H1 (cell line): ENCODE measurements at regions not wholly inside any gene's neighbourhood (a gene's known extent, or its start where the extent isn't known, plus 50 kb on each side); places are given as distances from the start of the nearest gene placed in this dataset.

Experiments used
- CTCF ChIA-PET: fragments of 300-600 bp; sonication (Branson Sonifier 250); formaldehyde crosslinking; loops from one replicate; lab custom pipeline; 2021; ENCODE audit not compliant: partially characterized antibody; lab: Charles Lee
- POLR2A ChIA-PET: fragments of 300-600 bp; sonication (Branson Sonifier 250); formaldehyde crosslinking; loops from one replicate; lab custom pipeline; 2021; ENCODE audit warnings: inconsistent platforms; ENCODE audit not compliant: partially characterized antibody; lab: Charles Lee
- DNase-seq, 2 experiments: peaks; one replicate each; pipeline versions ENCODE4 v3.0.0 to v3.0.0-alpha.2; 2010 to 2022; ENCODE audit warnings: low spot score in 2 of 2, low read depth in 1 of 2, mixed read lengths in 1 of 2
- FAIRE-seq: peaks from 2 replicates; lab custom pipeline; 2011; peaks lifted over from hg19 to GRCh38; lab: Jason Lieb, UNC
- H2AFZ ChIP-seq: 2 replicates; pipeline ENCODE4 v1.8.1; 2012; ENCODE audit warnings: low read length, inconsistent platforms
- H2AK5ac ChIP-seq: 2 replicates; pipeline ENCODE4 v1.6.1; 2013; ENCODE audit warnings: low read depth, low read length
- H2BK120ac ChIP-seq: replicated peaks from 2 replicates; pipeline ENCODE3; 2013; ENCODE audit warnings: low read depth, low read length, inconsistent platforms
- H2BK12ac ChIP-seq: 2 replicates; pipeline ENCODE4 v1.6.1; 2013; ENCODE audit warnings: low read depth, low read length
- H2BK15ac ChIP-seq: 2 replicates; pipeline ENCODE4 v1.6.1; 2013; ENCODE audit warnings: low read length
- H2BK20ac ChIP-seq: 2 replicates; pipeline ENCODE4 v1.6.1; 2013; ENCODE audit warnings: low read length
- H2BK5ac ChIP-seq: 2 replicates; pipeline ENCODE4 v1.6.1; 2013; ENCODE audit warnings: low read depth, low read length
- H3K14ac ChIP-seq: 2 replicates; pipeline ENCODE4 v1.6.1; 2013; ENCODE audit warnings: inconsistent platforms; ENCODE audit not compliant: insufficient read length
- H3K18ac ChIP-seq: 2 replicates; pipeline ENCODE4 v1.6.1; 2013; ENCODE audit warnings: low read length; ENCODE audit errors: extremely low read depth
- H3K23ac ChIP-seq: 2 replicates; pipeline ENCODE4 v1.6.1; 2013; ENCODE audit warnings: inconsistent platforms; ENCODE audit not compliant: insufficient read length
- H3K23me2 ChIP-seq: 2 replicates; pipeline ENCODE4 v1.6.1; 2013; ENCODE audit warnings: low read depth, low read length
- H3K27ac ChIP-seq: 2 replicates; pipeline ENCODE4 v1.6.1; 2011; ENCODE audit warnings: low read depth, low read length, inconsistent platforms
- H3K27me3 ChIP-seq, 4 experiments: replicated peaks in 1 of 4; 1 replicate in 1 of 4; 2 replicates in 3 of 4; pipeline versions ENCODE4 v1.6.1 to v1.8.1; 2011 to 2013; ENCODE audit warnings: low read length in 3 of 4, mild to moderate bottlenecking in 3 of 4, inconsistent platforms in 2 of 4, mixed read lengths in 2 of 4, moderate library complexity in 1 of 4; ENCODE audit not compliant: control insufficient read depth in 3 of 4, insufficient read depth in 3 of 4; ENCODE audit errors: extremely low read depth in 1 of 4
- H3K36me3 ChIP-seq, 4 experiments: 2 replicates each; pipeline versions ENCODE4 v1.6.1 to v1.8.1; 2011 to 2013; ENCODE audit warnings: mild to moderate bottlenecking in 4 of 4, low read length in 3 of 4, moderate library complexity in 2 of 4, control low read depth in 1 of 4, inconsistent platforms in 1 of 4; ENCODE audit not compliant: insufficient read depth in 4 of 4, control insufficient read depth in 2 of 4
- H3K4ac ChIP-seq: replicated peaks from 2 replicates; pipeline ENCODE3; 2013; ENCODE audit warnings: low read length, low read depth, mixed read lengths, inconsistent platforms; ENCODE audit not compliant: insufficient read length
- H3K4me1 ChIP-seq, 4 experiments: replicated peaks in 1 of 4; 1 replicate in 1 of 4; 2 replicates in 3 of 4; pipeline versions ENCODE4 v1.6.1 to v1.8.1; 2011 to 2013; ENCODE audit warnings: low read length in 3 of 4, inconsistent platforms in 2 of 4, mixed read lengths in 1 of 4; ENCODE audit not compliant: insufficient read depth in 4 of 4, control insufficient read depth in 3 of 4
- H3K4me2 ChIP-seq, 2 experiments: 2 replicates each; pipeline versions ENCODE4 v1.6.1 to v1.8.1; 2011 to 2013; ENCODE audit warnings: low read depth in 2 of 2, low read length in 2 of 2, control low read depth in 1 of 2, inconsistent platforms in 1 of 2, mild to moderate bottlenecking in 1 of 2; ENCODE audit not compliant: insufficient read depth in 1 of 2
- H3K4me3 ChIP-seq, 4 experiments: fragments of 200-600, 300-600 bp in 1 of 4; sonication (generic), shearing (Covaris generic), sonication (Bioruptor Twin) in 1 of 4; 2 replicates each; pipeline versions ENCODE4 v1.5.1 to v1.8.1; 2011 to 2016; ENCODE audit warnings: low read length in 4 of 4, low read depth in 3 of 4, control low read depth in 2 of 4, inconsistent platforms in 2 of 4, mild to moderate bottlenecking in 2 of 4, mixed read lengths in 1 of 4, moderate library complexity in 1 of 4; ENCODE audit not compliant: insufficient read depth in 2 of 4; ENCODE audit errors: extremely low read depth in 1 of 4
- H3K56ac ChIP-seq: replicated peaks from 2 replicates; pipeline ENCODE3; 2013; ENCODE audit warnings: low read depth, mild to moderate bottlenecking, mixed read lengths, low read length, inconsistent platforms; ENCODE audit not compliant: insufficient read length
- H3K79me1 ChIP-seq: 2 replicates; pipeline ENCODE4 v1.6.1; 2013; ENCODE audit warnings: low read depth, low read length, control low read depth
- H3K79me2 ChIP-seq, 2 experiments: 2 replicates each; pipeline versions ENCODE4 v1.6.1 to v1.8.1; 2012 to 2013; ENCODE audit warnings: low read length in 2 of 2, mild to moderate bottlenecking in 2 of 2, inconsistent platforms in 1 of 2; ENCODE audit not compliant: insufficient read depth in 2 of 2, control insufficient read depth in 1 of 2
- H3K9ac ChIP-seq, 4 experiments: replicated peaks in 1 of 4; 1 replicate in 1 of 4; 2 replicates in 3 of 4; pipeline versions ENCODE4 v1.6.1 to v1.8.1; 2011 to 2013; ENCODE audit warnings: low read depth in 3 of 4, low read length in 3 of 4, control low read depth in 2 of 4, mild to moderate bottlenecking in 2 of 4, moderate library complexity in 2 of 4, inconsistent platforms in 1 of 4; ENCODE audit errors: extremely low read depth in 1 of 4
- H3K9me3 ChIP-seq, 2 experiments: 2 replicates each; pipeline versions ENCODE4 v1.6.1 to v1.8.1; 2012 to 2013; ENCODE audit warnings: mild to moderate bottlenecking in 2 of 2, moderate library complexity in 2 of 2, control low read depth in 1 of 2, inconsistent platforms in 1 of 2, low read depth in 1 of 2, low read length in 1 of 2, mixed read lengths in 1 of 2; ENCODE audit not compliant: insufficient read depth in 2 of 2
- H4K20me1 ChIP-seq, 2 experiments: replicated peaks in 1 of 2; 2 replicates each; pipeline versions ENCODE3 to v1.8.1; 2011 to 2013; ENCODE audit warnings: inconsistent platforms in 2 of 2, low read length in 2 of 2, mild to moderate bottlenecking in 1 of 2; ENCODE audit not compliant: insufficient read depth in 2 of 2, control insufficient read depth in 1 of 2
- H4K5ac ChIP-seq: 2 replicates; pipeline ENCODE4 v1.6.1; 2013; ENCODE audit warnings: low read length, low read depth, mixed read lengths, inconsistent platforms; ENCODE audit not compliant: insufficient read length
- H4K8ac ChIP-seq: 2 replicates; pipeline ENCODE4 v1.8.0; 2013; ENCODE audit warnings: mild to moderate bottlenecking, moderate library complexity, low read length, inconsistent platforms; ENCODE audit not compliant: insufficient read depth; ENCODE audit errors: extremely low read depth
- H4K91ac ChIP-seq: replicated peaks from 2 replicates; pipeline ENCODE3; 2013; ENCODE audit warnings: low read length, mixed read lengths, inconsistent platforms; ENCODE audit not compliant: insufficient read length
- BACH1 ChIP-seq: IDR thresholded peaks from 2 replicates; pipeline ENCODE4 v1.6.1; 2012; ENCODE audit warnings: low read length, improper control_type of control experiment
- BRCA1 ChIP-seq: IDR thresholded peaks from 2 replicates; pipeline ENCODE4 v1.6.1; 2012; ENCODE audit warnings: low read depth, low read length, improper control_type of control experiment
- CREB1 ChIP-seq: IDR thresholded peaks from 2 replicates; pipeline ENCODE4 v1.6.1; 2012; ENCODE audit warnings: inconsistent platforms
- CTBP2 ChIP-seq: IDR thresholded peaks from 2 replicates; pipeline ENCODE4 v1.7.0; 2011; ENCODE audit warnings: borderline replicate concordance, mild to moderate bottlenecking, moderate library complexity, mixed read lengths, low read length; ENCODE audit not compliant: insufficient read depth, insufficient read length
- EGR1 ChIP-seq: IDR thresholded peaks from 2 replicates; pipeline ENCODE4 v1.6.1; 2011; ENCODE audit warnings: low read depth, low read length, borderline replicate concordance
- GTF2F1 ChIP-seq: IDR thresholded peaks from 2 replicates; pipeline ENCODE4 v1.6.1; 2012; ENCODE audit warnings: low read depth, low read length, improper control_type of control experiment, borderline replicate concordance
- NANOG ChIP-seq: IDR thresholded peaks from 2 replicates; pipeline ENCODE4 v1.6.1; 2011; ENCODE audit warnings: low read length, low read depth, mild to moderate bottlenecking, inconsistent platforms; ENCODE audit not compliant: insufficient read depth, poor library complexity, severe bottlenecking
- RAD21 ChIP-seq, 2 experiments: IDR thresholded peaks in 1 of 2; conservative IDR thresholded peaks in 1 of 2; 2 replicates each; pipeline ENCODE4 v1.6.1; 2011; ENCODE audit warnings: low read depth in 2 of 2, low read length in 2 of 2, improper control_type of control experiment in 1 of 2, inconsistent platforms in 1 of 2, mild to moderate bottlenecking in 1 of 2, moderate library complexity in 1 of 2
- RFX5 ChIP-seq: IDR thresholded peaks from 2 replicates; pipeline ENCODE4 v1.6.1; 2011; ENCODE audit warnings: low read depth, low read length, improper control_type of control experiment, borderline replicate concordance
- RNF2 ChIP-seq: fragments of 200-900, 300-1000 bp; sonication (generic); IDR thresholded peaks from 2 replicates; pipeline ENCODE4 v1.7.1; 2016; ENCODE audit warnings: borderline replicate concordance, low read depth, mild to moderate bottlenecking, antibody characterized with exemption, low read length; ENCODE audit not compliant: poor library complexity, severe bottlenecking; ENCODE audit errors: missing control alignments
- RXRA ChIP-seq: IDR thresholded peaks from 2 replicates; pipeline ENCODE4 v1.6.1; 2011; ENCODE audit warnings: low read depth, mild to moderate bottlenecking, low read length, moderate library complexity; ENCODE audit not compliant: insufficient read depth
- SIRT6 ChIP-seq: IDR thresholded peaks from one replicate; pipeline ENCODE4 v1.7.1; 2012; ENCODE audit warnings: low read length, inconsistent platforms
- SP2 ChIP-seq: IDR thresholded peaks from 2 replicates; pipeline ENCODE4 v1.6.1; 2012; ENCODE audit warnings: mild to moderate bottlenecking, low read length, inconsistent platforms
- TAF7 ChIP-seq: optimal IDR thresholded peaks from 2 replicates; pipeline ENCODE3; 2011; ENCODE audit warnings: low read depth, mild to moderate bottlenecking, inconsistent platforms, low read length, moderate library complexity, borderline replicate concordance
- USF2 ChIP-seq: IDR thresholded peaks from 2 replicates; pipeline ENCODE4 v1.6.1; 2011; ENCODE audit warnings: low read length, improper control_type of control experiment

GRCh38 chr2:19434413-19434812 is 76.0 kb upstream of the OSR1 start:
- Histone ChIP-seq H2AFZ (no peak overlapping the region), H3K9me3 (no peaks in the 10 kb centered on the region), H3K4me3 (no peak overlapping the region), H2BK20ac (no peak overlapping the region), H2BK15ac (no peak overlapping the region), H4K91ac (no peak overlapping the region), H3K18ac (no peak overlapping the region), H3K23me2 (no peaks in the 10 kb centered on the region), H3K23ac (no peak overlapping the region), H3K79me2 (no peaks in the 10 kb centered on the region), H2BK12ac (no peak overlapping the region), H4K5ac (no peak overlapping the region), H3K27ac (no peak overlapping the region), H3K14ac (no peak overlapping the region), H4K20me1 (no peaks in the 10 kb centered on the region), H3K56ac (no peak overlapping the region), H3K79me1 (no peaks in the 10 kb centered on the region), H3K27me3 (no peaks in the 10 kb centered on the region), H2BK5ac (no peak overlapping the region), H2AK5ac (no peak overlapping the region), H4K8ac (no peak overlapping the region), H2BK120ac (no peak overlapping the region), H3K4me1 (no peaks in the 10 kb centered on the region), H3K9ac (no peak overlapping the region), H3K4me2 (no peak overlapping the region), H3K4ac (no peak overlapping the region), H3K36me3 (no peaks in the 10 kb centered on the region)
- no peak for FAIRE-seq
- ChIA-PET CTCF (interaction anchor here (0.6 kb wide), 1 partner anchor 387 kb away, joined by 4 read pairs; no protein-coding TSS in a partner anchor), POLR2A (no interaction called here)
- DNase-seq, result no peak
- TF ChIP-seq TAF7 (no peak), SIRT6 (no peak), BACH1 (no peak), BRCA1 (no peak), RNF2 (no peak), USF2 (no peak), RFX5 (no peak), SP2 (no peak), RXRA (no peak), EGR1 (no peak), NANOG (no peak), CTBP2 (no peak), CREB1 (no peak), GTF2F1 (no peak), RAD21 (IDR thresholded peaks at IDR 0.05 in 1 of 2, conservative IDR thresholded peaks at IDR 0.05 in 1 of 2; ENCODE audit: low read depth in 2 of 2, low read length in 2 of 2) (no peak)
